H1 (cell line): ENCODE measurements at regions not wholly inside any gene's neighbourhood (a gene's known extent, or its start where the extent isn't known, plus 50 kb on each side); places are given as distances from the start of the nearest gene placed in this dataset.

Source experiments
- CTCF ChIA-PET: fragments of 300-600 bp; sonication (Branson Sonifier 250); formaldehyde crosslinking; loops from one replicate; lab custom pipeline; 2021; ENCODE audit not compliant: partially characterized antibody; lab: Charles Lee
- POLR2A ChIA-PET: fragments of 300-600 bp; sonication (Branson Sonifier 250); formaldehyde crosslinking; loops from one replicate; lab custom pipeline; 2021; ENCODE audit warnings: inconsistent platforms; ENCODE audit not compliant: partially characterized antibody; lab: Charles Lee
- DNase-seq, 2 experiments: peaks; one replicate each; pipeline versions ENCODE4 v3.0.0 to v3.0.0-alpha.2; 2010 to 2022; ENCODE audit warnings: low spot score in 2 of 2, low read depth in 1 of 2, mixed read lengths in 1 of 2
- FAIRE-seq: peaks from 2 replicates; lab custom pipeline; 2011; peaks lifted over from hg19 to GRCh38; lab: Jason Lieb, UNC
- H2AFZ ChIP-seq: 2 replicates; pipeline ENCODE4 v1.8.1; 2012; ENCODE audit warnings: low read length, inconsistent platforms
- H2AK5ac ChIP-seq: 2 replicates; pipeline ENCODE4 v1.6.1; 2013; ENCODE audit warnings: low read depth, low read length
- H2BK120ac ChIP-seq: replicated peaks from 2 replicates; pipeline ENCODE3; 2013; ENCODE audit warnings: low read depth, low read length, inconsistent platforms
- H2BK12ac ChIP-seq: 2 replicates; pipeline ENCODE4 v1.6.1; 2013; ENCODE audit warnings: low read depth, low read length
- H2BK15ac ChIP-seq: 2 replicates; pipeline ENCODE4 v1.6.1; 2013; ENCODE audit warnings: low read length
- H2BK20ac ChIP-seq: 2 replicates; pipeline ENCODE4 v1.6.1; 2013; ENCODE audit warnings: low read length
- H2BK5ac ChIP-seq: 2 replicates; pipeline ENCODE4 v1.6.1; 2013; ENCODE audit warnings: low read depth, low read length
- H3K14ac ChIP-seq: 2 replicates; pipeline ENCODE4 v1.6.1; 2013; ENCODE audit warnings: inconsistent platforms; ENCODE audit not compliant: insufficient read length
- H3K18ac ChIP-seq: 2 replicates; pipeline ENCODE4 v1.6.1; 2013; ENCODE audit warnings: low read length; ENCODE audit errors: extremely low read depth
- H3K23ac ChIP-seq: 2 replicates; pipeline ENCODE4 v1.6.1; 2013; ENCODE audit warnings: inconsistent platforms; ENCODE audit not compliant: insufficient read length
- H3K23me2 ChIP-seq: 2 replicates; pipeline ENCODE4 v1.6.1; 2013; ENCODE audit warnings: low read depth, low read length
- H3K27ac ChIP-seq: 2 replicates; pipeline ENCODE4 v1.6.1; 2011; ENCODE audit warnings: low read depth, low read length, inconsistent platforms
- H3K27me3 ChIP-seq, 4 experiments: replicated peaks in 1 of 4; 1 replicate in 1 of 4; 2 replicates in 3 of 4; pipeline versions ENCODE4 v1.6.1 to v1.8.1; 2011 to 2013; ENCODE audit warnings: low read length in 3 of 4, mild to moderate bottlenecking in 3 of 4, inconsistent platforms in 2 of 4, mixed read lengths in 2 of 4, moderate library complexity in 1 of 4; ENCODE audit not compliant: control insufficient read depth in 3 of 4, insufficient read depth in 3 of 4; ENCODE audit errors: extremely low read depth in 1 of 4
- H3K36me3 ChIP-seq, 4 experiments: 2 replicates each; pipeline versions ENCODE4 v1.6.1 to v1.8.1; 2011 to 2013; ENCODE audit warnings: mild to moderate bottlenecking in 4 of 4, low read length in 3 of 4, moderate library complexity in 2 of 4, control low read depth in 1 of 4, inconsistent platforms in 1 of 4; ENCODE audit not compliant: insufficient read depth in 4 of 4, control insufficient read depth in 2 of 4
- H3K4ac ChIP-seq: replicated peaks from 2 replicates; pipeline ENCODE3; 2013; ENCODE audit warnings: low read length, low read depth, mixed read lengths, inconsistent platforms; ENCODE audit not compliant: insufficient read length
- H3K4me1 ChIP-seq, 4 experiments: replicated peaks in 1 of 4; 1 replicate in 1 of 4; 2 replicates in 3 of 4; pipeline versions ENCODE4 v1.6.1 to v1.8.1; 2011 to 2013; ENCODE audit warnings: low read length in 3 of 4, inconsistent platforms in 2 of 4, mixed read lengths in 1 of 4; ENCODE audit not compliant: insufficient read depth in 4 of 4, control insufficient read depth in 3 of 4
- H3K4me2 ChIP-seq, 2 experiments: 2 replicates each; pipeline versions ENCODE4 v1.6.1 to v1.8.1; 2011 to 2013; ENCODE audit warnings: low read depth in 2 of 2, low read length in 2 of 2, control low read depth in 1 of 2, inconsistent platforms in 1 of 2, mild to moderate bottlenecking in 1 of 2; ENCODE audit not compliant: insufficient read depth in 1 of 2
- H3K4me3 ChIP-seq, 4 experiments: fragments of 200-600, 300-600 bp in 1 of 4; sonication (generic), shearing (Covaris generic), sonication (Bioruptor Twin) in 1 of 4; 2 replicates each; pipeline versions ENCODE4 v1.5.1 to v1.8.1; 2011 to 2016; ENCODE audit warnings: low read length in 4 of 4, low read depth in 3 of 4, control low read depth in 2 of 4, inconsistent platforms in 2 of 4, mild to moderate bottlenecking in 2 of 4, mixed read lengths in 1 of 4, moderate library complexity in 1 of 4; ENCODE audit not compliant: insufficient read depth in 2 of 4; ENCODE audit errors: extremely low read depth in 1 of 4
- H3K56ac ChIP-seq: replicated peaks from 2 replicates; pipeline ENCODE3; 2013; ENCODE audit warnings: low read depth, mild to moderate bottlenecking, mixed read lengths, low read length, inconsistent platforms; ENCODE audit not compliant: insufficient read length
- H3K79me1 ChIP-seq: 2 replicates; pipeline ENCODE4 v1.6.1; 2013; ENCODE audit warnings: low read depth, low read length, control low read depth
- H3K79me2 ChIP-seq, 2 experiments: 2 replicates each; pipeline versions ENCODE4 v1.6.1 to v1.8.1; 2012 to 2013; ENCODE audit warnings: low read length in 2 of 2, mild to moderate bottlenecking in 2 of 2, inconsistent platforms in 1 of 2; ENCODE audit not compliant: insufficient read depth in 2 of 2, control insufficient read depth in 1 of 2
- H3K9ac ChIP-seq, 4 experiments: replicated peaks in 1 of 4; 1 replicate in 1 of 4; 2 replicates in 3 of 4; pipeline versions ENCODE4 v1.6.1 to v1.8.1; 2011 to 2013; ENCODE audit warnings: low read depth in 3 of 4, low read length in 3 of 4, control low read depth in 2 of 4, mild to moderate bottlenecking in 2 of 4, moderate library complexity in 2 of 4, inconsistent platforms in 1 of 4; ENCODE audit errors: extremely low read depth in 1 of 4
- H3K9me3 ChIP-seq, 2 experiments: 2 replicates each; pipeline versions ENCODE4 v1.6.1 to v1.8.1; 2012 to 2013; ENCODE audit warnings: mild to moderate bottlenecking in 2 of 2, moderate library complexity in 2 of 2, control low read depth in 1 of 2, inconsistent platforms in 1 of 2, low read depth in 1 of 2, low read length in 1 of 2, mixed read lengths in 1 of 2; ENCODE audit not compliant: insufficient read depth in 2 of 2
- H4K20me1 ChIP-seq, 2 experiments: replicated peaks in 1 of 2; 2 replicates each; pipeline versions ENCODE3 to v1.8.1; 2011 to 2013; ENCODE audit warnings: inconsistent platforms in 2 of 2, low read length in 2 of 2, mild to moderate bottlenecking in 1 of 2; ENCODE audit not compliant: insufficient read depth in 2 of 2, control insufficient read depth in 1 of 2
- H4K5ac ChIP-seq: 2 replicates; pipeline ENCODE4 v1.6.1; 2013; ENCODE audit warnings: low read length, low read depth, mixed read lengths, inconsistent platforms; ENCODE audit not compliant: insufficient read length
- H4K8ac ChIP-seq: 2 replicates; pipeline ENCODE4 v1.8.0; 2013; ENCODE audit warnings: mild to moderate bottlenecking, moderate library complexity, low read length, inconsistent platforms; ENCODE audit not compliant: insufficient read depth; ENCODE audit errors: extremely low read depth
- H4K91ac ChIP-seq: replicated peaks from 2 replicates; pipeline ENCODE3; 2013; ENCODE audit warnings: low read length, mixed read lengths, inconsistent platforms; ENCODE audit not compliant: insufficient read length
- BACH1 ChIP-seq: IDR thresholded peaks from 2 replicates; pipeline ENCODE4 v1.6.1; 2012; ENCODE audit warnings: low read length, improper control_type of control experiment
- JUND ChIP-seq: IDR thresholded peaks from 2 replicates; pipeline ENCODE4 v1.6.1; 2011; ENCODE audit warnings: mild to moderate bottlenecking, improper control_type of control experiment, low read length
- RAD21 ChIP-seq, 2 experiments: IDR thresholded peaks in 1 of 2; conservative IDR thresholded peaks in 1 of 2; 2 replicates each; pipeline ENCODE4 v1.6.1; 2011; ENCODE audit warnings: low read depth in 2 of 2, low read length in 2 of 2, improper control_type of control experiment in 1 of 2, inconsistent platforms in 1 of 2, mild to moderate bottlenecking in 1 of 2, moderate library complexity in 1 of 2
- TEAD4 ChIP-seq: IDR thresholded peaks from 2 replicates; pipeline ENCODE4 v1.6.1; 2012; ENCODE audit warnings: low read depth, low read length, inconsistent platforms, mixed read lengths
- USF2 ChIP-seq: IDR thresholded peaks from 2 replicates; pipeline ENCODE4 v1.6.1; 2011; ENCODE audit warnings: low read length, improper control_type of control experiment
- WGBS, 2 experiments: shearing (Covaris generic) in 1 of 2; methylation state at CpG; one replicate each; pipeline versions ENCODE4 v1.1.6 to v1.1.7; 2013 to 2015; ENCODE audit warnings: low lambda C conversion rate in 2 of 2, mixed read lengths in 2 of 2, inconsistent platforms in 1 of 2, low coverage in 1 of 2, missing lambda C conversion rate in 1 of 2; ENCODE audit not compliant: insufficient replicate concordance in 2 of 2, insufficient coverage in 1 of 2, insufficient read length in 1 of 2; ENCODE audit errors: extremely low coverage in 1 of 2, missing lambda C conversion rate in 1 of 2; 5-methylcytosine and 5-hydroxymethylcytosine counted together

GRCh38 chr9:17881371-17881770 is 302.5 kb downstream of the SH3GL2 start:
- H3K4ac ChIP-seq: no peak overlapping the region
- no peaks in the 10 kb centered on the region for H3K27me3 ChIP-seq
- no peak overlapping the region for H3K14ac ChIP-seq
- no peak for FAIRE-seq
- H2BK120ac ChIP-seq: no peak overlapping the region
- POLR2A ChIA-PET: no interaction called here
- H4K20me1 ChIP-seq: no peaks in the 10 kb centered on the region
- TF ChIP-seq USF2 (no peak), TEAD4 (no peak), JUND (no peak), BACH1 (no peak), RAD21 (IDR thresholded peaks at IDR 0.05 in 1 of 2, conservative IDR thresholded peaks at IDR 0.05 in 1 of 2; ENCODE audit: low read depth in 2 of 2, low read length in 2 of 2) (no peak)
- TF ChIP-seq, all 59 proteins: peak for 0
- H2BK12ac ChIP-seq: no peak overlapping the region
- H3K79me1 ChIP-seq: no peaks in the 10 kb centered on the region
- H3K27ac ChIP-seq: no peak overlapping the region
- H3K4me1 ChIP-seq: no peaks in the 10 kb centered on the region
- 93% methylated on average over 9 of the region's 9 CpGs; no CpG with 5 or more reads in 1 of the 2 experiments for WGBS, 2 experiments
- H3K79me2 ChIP-seq: no peaks in the 10 kb centered on the region
- H3K23ac ChIP-seq: no peak overlapping the region
- H3K56ac ChIP-seq: no peak overlapping the region
- H3K36me3 ChIP-seq: no peaks in the 10 kb centered on the region
- H3K4me3 ChIP-seq: no peak overlapping the region
- no peak overlapping the region for H3K18ac ChIP-seq
- H4K8ac ChIP-seq: no peak overlapping the region
- no peak overlapping the region for H3K9ac ChIP-seq
- CTCF ChIA-PET: interaction anchor here (0.7 kb wide), 2 partner anchors 7 to 262 kb away, joined by 3 read pairs; no protein-coding TSS in a partner anchor
- DNase-seq: no peak
- no peak overlapping the region for H2BK20ac ChIP-seq
- no peak overlapping the region for H2AK5ac ChIP-seq
- no peak overlapping the region for H2BK15ac ChIP-seq
- no peak overlapping the region for H4K91ac ChIP-seq
- 0 out of 2 replicates have a peak overlapping the region, but pooled peaks have one; percentile 60 for H2AFZ ChIP-seq
- H3K9me3 ChIP-seq: no peaks in the 10 kb centered on the region
- no peak overlapping the region for H3K4me2 ChIP-seq
- H4K5ac ChIP-seq: no peak overlapping the region
- no peaks in the 10 kb centered on the region for H3K23me2 ChIP-seq
- H2BK5ac ChIP-seq: no peak overlapping the region
